H1 (cell line): ENCODE measurements at regions not wholly inside any gene's neighbourhood (a gene's known extent, or its start where the extent isn't known, plus 50 kb on each side); places are given as distances from the start of the nearest gene placed in this dataset.

Source experiments
- CTCF ChIA-PET: fragments of 300-600 bp; sonication (Branson Sonifier 250); formaldehyde crosslinking; loops from one replicate; lab custom pipeline; 2021; ENCODE audit not compliant: partially characterized antibody; lab: Charles Lee
- POLR2A ChIA-PET: fragments of 300-600 bp; sonication (Branson Sonifier 250); formaldehyde crosslinking; loops from one replicate; lab custom pipeline; 2021; ENCODE audit warnings: inconsistent platforms; ENCODE audit not compliant: partially characterized antibody; lab: Charles Lee
- DNase-seq, 2 experiments: peaks; one replicate each; pipeline versions ENCODE4 v3.0.0 to v3.0.0-alpha.2; 2010 to 2022; ENCODE audit warnings: low spot score in 2 of 2, low read depth in 1 of 2, mixed read lengths in 1 of 2
- FAIRE-seq: peaks from 2 replicates; lab custom pipeline; 2011; peaks lifted over from hg19 to GRCh38; lab: Jason Lieb, UNC
- H2AFZ ChIP-seq: 2 replicates; pipeline ENCODE4 v1.8.1; 2012; ENCODE audit warnings: low read length, inconsistent platforms
- H2AK5ac ChIP-seq: 2 replicates; pipeline ENCODE4 v1.6.1; 2013; ENCODE audit warnings: low read depth, low read length
- H2BK120ac ChIP-seq: replicated peaks from 2 replicates; pipeline ENCODE3; 2013; ENCODE audit warnings: low read depth, low read length, inconsistent platforms
- H2BK12ac ChIP-seq: 2 replicates; pipeline ENCODE4 v1.6.1; 2013; ENCODE audit warnings: low read depth, low read length
- H2BK15ac ChIP-seq: 2 replicates; pipeline ENCODE4 v1.6.1; 2013; ENCODE audit warnings: low read length
- H2BK20ac ChIP-seq: 2 replicates; pipeline ENCODE4 v1.6.1; 2013; ENCODE audit warnings: low read length
- H2BK5ac ChIP-seq: 2 replicates; pipeline ENCODE4 v1.6.1; 2013; ENCODE audit warnings: low read depth, low read length
- H3K14ac ChIP-seq: 2 replicates; pipeline ENCODE4 v1.6.1; 2013; ENCODE audit warnings: inconsistent platforms; ENCODE audit not compliant: insufficient read length
- H3K18ac ChIP-seq: 2 replicates; pipeline ENCODE4 v1.6.1; 2013; ENCODE audit warnings: low read length; ENCODE audit errors: extremely low read depth
- H3K23ac ChIP-seq: 2 replicates; pipeline ENCODE4 v1.6.1; 2013; ENCODE audit warnings: inconsistent platforms; ENCODE audit not compliant: insufficient read length
- H3K23me2 ChIP-seq: 2 replicates; pipeline ENCODE4 v1.6.1; 2013; ENCODE audit warnings: low read depth, low read length
- H3K27ac ChIP-seq: 2 replicates; pipeline ENCODE4 v1.6.1; 2011; ENCODE audit warnings: low read depth, low read length, inconsistent platforms
- H3K27me3 ChIP-seq, 4 experiments: replicated peaks in 1 of 4; 1 replicate in 1 of 4; 2 replicates in 3 of 4; pipeline versions ENCODE4 v1.6.1 to v1.8.1; 2011 to 2013; ENCODE audit warnings: low read length in 3 of 4, mild to moderate bottlenecking in 3 of 4, inconsistent platforms in 2 of 4, mixed read lengths in 2 of 4, moderate library complexity in 1 of 4; ENCODE audit not compliant: control insufficient read depth in 3 of 4, insufficient read depth in 3 of 4; ENCODE audit errors: extremely low read depth in 1 of 4
- H3K36me3 ChIP-seq, 4 experiments: 2 replicates each; pipeline versions ENCODE4 v1.6.1 to v1.8.1; 2011 to 2013; ENCODE audit warnings: mild to moderate bottlenecking in 4 of 4, low read length in 3 of 4, moderate library complexity in 2 of 4, control low read depth in 1 of 4, inconsistent platforms in 1 of 4; ENCODE audit not compliant: insufficient read depth in 4 of 4, control insufficient read depth in 2 of 4
- H3K4ac ChIP-seq: replicated peaks from 2 replicates; pipeline ENCODE3; 2013; ENCODE audit warnings: low read length, low read depth, mixed read lengths, inconsistent platforms; ENCODE audit not compliant: insufficient read length
- H3K4me1 ChIP-seq, 4 experiments: replicated peaks in 1 of 4; 1 replicate in 1 of 4; 2 replicates in 3 of 4; pipeline versions ENCODE4 v1.6.1 to v1.8.1; 2011 to 2013; ENCODE audit warnings: low read length in 3 of 4, inconsistent platforms in 2 of 4, mixed read lengths in 1 of 4; ENCODE audit not compliant: insufficient read depth in 4 of 4, control insufficient read depth in 3 of 4
- H3K4me2 ChIP-seq, 2 experiments: 2 replicates each; pipeline versions ENCODE4 v1.6.1 to v1.8.1; 2011 to 2013; ENCODE audit warnings: low read depth in 2 of 2, low read length in 2 of 2, control low read depth in 1 of 2, inconsistent platforms in 1 of 2, mild to moderate bottlenecking in 1 of 2; ENCODE audit not compliant: insufficient read depth in 1 of 2
- H3K4me3 ChIP-seq, 4 experiments: fragments of 200-600, 300-600 bp in 1 of 4; sonication (generic), shearing (Covaris generic), sonication (Bioruptor Twin) in 1 of 4; 2 replicates each; pipeline versions ENCODE4 v1.5.1 to v1.8.1; 2011 to 2016; ENCODE audit warnings: low read length in 4 of 4, low read depth in 3 of 4, control low read depth in 2 of 4, inconsistent platforms in 2 of 4, mild to moderate bottlenecking in 2 of 4, mixed read lengths in 1 of 4, moderate library complexity in 1 of 4; ENCODE audit not compliant: insufficient read depth in 2 of 4; ENCODE audit errors: extremely low read depth in 1 of 4
- H3K56ac ChIP-seq: replicated peaks from 2 replicates; pipeline ENCODE3; 2013; ENCODE audit warnings: low read depth, mild to moderate bottlenecking, mixed read lengths, low read length, inconsistent platforms; ENCODE audit not compliant: insufficient read length
- H3K79me1 ChIP-seq: 2 replicates; pipeline ENCODE4 v1.6.1; 2013; ENCODE audit warnings: low read depth, low read length, control low read depth
- H3K79me2 ChIP-seq, 2 experiments: 2 replicates each; pipeline versions ENCODE4 v1.6.1 to v1.8.1; 2012 to 2013; ENCODE audit warnings: low read length in 2 of 2, mild to moderate bottlenecking in 2 of 2, inconsistent platforms in 1 of 2; ENCODE audit not compliant: insufficient read depth in 2 of 2, control insufficient read depth in 1 of 2
- H3K9ac ChIP-seq, 4 experiments: replicated peaks in 1 of 4; 1 replicate in 1 of 4; 2 replicates in 3 of 4; pipeline versions ENCODE4 v1.6.1 to v1.8.1; 2011 to 2013; ENCODE audit warnings: low read depth in 3 of 4, low read length in 3 of 4, control low read depth in 2 of 4, mild to moderate bottlenecking in 2 of 4, moderate library complexity in 2 of 4, inconsistent platforms in 1 of 4; ENCODE audit errors: extremely low read depth in 1 of 4
- H3K9me3 ChIP-seq, 2 experiments: 2 replicates each; pipeline versions ENCODE4 v1.6.1 to v1.8.1; 2012 to 2013; ENCODE audit warnings: mild to moderate bottlenecking in 2 of 2, moderate library complexity in 2 of 2, control low read depth in 1 of 2, inconsistent platforms in 1 of 2, low read depth in 1 of 2, low read length in 1 of 2, mixed read lengths in 1 of 2; ENCODE audit not compliant: insufficient read depth in 2 of 2
- H4K20me1 ChIP-seq, 2 experiments: replicated peaks in 1 of 2; 2 replicates each; pipeline versions ENCODE3 to v1.8.1; 2011 to 2013; ENCODE audit warnings: inconsistent platforms in 2 of 2, low read length in 2 of 2, mild to moderate bottlenecking in 1 of 2; ENCODE audit not compliant: insufficient read depth in 2 of 2, control insufficient read depth in 1 of 2
- H4K5ac ChIP-seq: 2 replicates; pipeline ENCODE4 v1.6.1; 2013; ENCODE audit warnings: low read length, low read depth, mixed read lengths, inconsistent platforms; ENCODE audit not compliant: insufficient read length
- H4K8ac ChIP-seq: 2 replicates; pipeline ENCODE4 v1.8.0; 2013; ENCODE audit warnings: mild to moderate bottlenecking, moderate library complexity, low read length, inconsistent platforms; ENCODE audit not compliant: insufficient read depth; ENCODE audit errors: extremely low read depth
- H4K91ac ChIP-seq: replicated peaks from 2 replicates; pipeline ENCODE3; 2013; ENCODE audit warnings: low read length, mixed read lengths, inconsistent platforms; ENCODE audit not compliant: insufficient read length
- PHF8 ChIP-seq: fragments of 200-600 bp; sonication (generic); conservative IDR thresholded peaks from 2 replicates; pipeline ENCODE4 v1.7.1; 2012; ENCODE audit warnings: low read depth, mild to moderate bottlenecking, inconsistent platforms, low read length, moderate library complexity
- SIN3A ChIP-seq, 2 experiments: IDR thresholded peaks in 1 of 2; conservative IDR thresholded peaks in 1 of 2; 2 replicates each; pipeline ENCODE4 v1.6.1; 2011 to 2012; ENCODE audit warnings: low read length in 2 of 2, improper control_type of control experiment in 1 of 2, low read depth in 1 of 2, mild to moderate bottlenecking in 1 of 2
- WGBS, 2 experiments: shearing (Covaris generic) in 1 of 2; methylation state at CpG; one replicate each; pipeline versions ENCODE4 v1.1.6 to v1.1.7; 2013 to 2015; ENCODE audit warnings: low lambda C conversion rate in 2 of 2, mixed read lengths in 2 of 2, inconsistent platforms in 1 of 2, low coverage in 1 of 2, missing lambda C conversion rate in 1 of 2; ENCODE audit not compliant: insufficient replicate concordance in 2 of 2, insufficient coverage in 1 of 2, insufficient read length in 1 of 2; ENCODE audit errors: extremely low coverage in 1 of 2, missing lambda C conversion rate in 1 of 2; 5-methylcytosine and 5-hydroxymethylcytosine counted together
- TF ChIP-seq, protein P1 (sequence below), 3 experiments: IDR thresholded peaks; 1 replicate in 2 of 3; 2 replicates in 1 of 3; pipeline versions ENCODE4 v1.5.1 to v1.6.1; 2011; ENCODE audit warnings: low read length in 3 of 3, mild to moderate bottlenecking in 3 of 3, inconsistent platforms in 2 of 3, low read depth in 1 of 3, moderate library complexity in 1 of 3; ENCODE audit not compliant: insufficient read depth in 1 of 3; ENCODE audit errors: control extremely low read depth in 1 of 3

DNA sequence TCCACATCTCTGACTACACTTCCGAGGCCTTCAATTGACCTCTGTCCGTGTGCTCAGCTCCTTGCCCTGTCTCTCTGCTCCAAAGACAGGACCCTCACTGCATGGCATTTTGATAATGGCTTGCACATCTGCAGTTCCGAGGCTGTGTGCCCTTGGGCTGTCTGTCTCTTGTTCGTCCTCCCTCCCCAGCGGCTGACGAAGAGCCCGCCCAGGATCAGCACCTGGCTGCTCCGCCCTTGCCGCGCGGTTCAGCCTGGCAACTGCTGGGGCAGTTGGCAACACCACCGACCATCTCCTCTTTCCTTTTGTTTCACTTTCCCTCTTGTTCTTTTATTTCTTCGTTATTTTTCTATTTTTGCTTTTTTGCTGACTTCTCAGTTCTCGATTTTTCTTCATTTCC lies 270.4 kb downstream of the TEX29 start:
- TF ChIP-seq SIN3A (conservative IDR thresholded peaks at IDR 0.05 in 1 of 2, IDR thresholded peaks at IDR 0.05 in 1 of 2; ENCODE audit: low read depth in 1 of 2, low read length in 2 of 2) (no peak), PHF8 (no peak)
- TF ChIP-seq, protein P1, sequence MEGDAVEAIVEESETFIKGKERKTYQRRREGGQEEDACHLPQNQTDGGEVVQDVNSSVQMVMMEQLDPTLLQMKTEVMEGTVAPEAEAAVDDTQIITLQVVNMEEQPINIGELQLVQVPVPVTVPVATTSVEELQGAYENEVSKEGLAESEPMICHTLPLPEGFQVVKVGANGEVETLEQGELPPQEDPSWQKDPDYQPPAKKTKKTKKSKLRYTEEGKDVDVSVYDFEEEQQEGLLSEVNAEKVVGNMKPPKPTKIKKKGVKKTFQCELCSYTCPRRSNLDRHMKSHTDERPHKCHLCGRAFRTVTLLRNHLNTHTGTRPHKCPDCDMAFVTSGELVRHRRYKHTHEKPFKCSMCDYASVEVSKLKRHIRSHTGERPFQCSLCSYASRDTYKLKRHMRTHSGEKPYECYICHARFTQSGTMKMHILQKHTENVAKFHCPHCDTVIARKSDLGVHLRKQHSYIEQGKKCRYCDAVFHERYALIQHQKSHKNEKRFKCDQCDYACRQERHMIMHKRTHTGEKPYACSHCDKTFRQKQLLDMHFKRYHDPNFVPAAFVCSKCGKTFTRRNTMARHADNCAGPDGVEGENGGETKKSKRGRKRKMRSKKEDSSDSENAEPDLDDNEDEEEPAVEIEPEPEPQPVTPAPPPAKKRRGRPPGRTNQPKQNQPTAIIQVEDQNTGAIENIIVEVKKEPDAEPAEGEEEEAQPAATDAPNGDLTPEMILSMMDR (IDR thresholded peaks at IDR 0.05; ENCODE audit: control extremely low read depth in 1 of 3, insufficient read depth in 1 of 3, low read depth in 1 of 3, low read length in 3 of 3): no peak
- TF ChIP-seq, all 59 proteins: peak for 0
- no peak overlapping the region for H3K4me2 ChIP-seq
- no peak overlapping the region for H3K9ac ChIP-seq
- no peaks in the 10 kb centered on the region for H3K4me1 ChIP-seq
- no peaks in the 10 kb centered on the region for H3K27me3 ChIP-seq
- no peak overlapping the region for H3K18ac ChIP-seq
- no peak overlapping the region for H4K91ac ChIP-seq
- no peak overlapping the region for H3K4me3 ChIP-seq
- H3K27ac ChIP-seq: no peak overlapping the region
- no peak overlapping the region for H3K4ac ChIP-seq
- H3K23ac ChIP-seq: no peak overlapping the region
- H3K79me2 ChIP-seq: no peaks in the 10 kb centered on the region
- H3K56ac ChIP-seq: no peak overlapping the region
- peaks cover 4% of the 10 kb centered on the region; the same call in 1 of the 2 replicates for H3K23me2 ChIP-seq
- no peak overlapping the region for H2BK12ac ChIP-seq
- 86% methylated on average over 11 of the region's 14 CpGs; no CpG with 5 or more reads in 1 of the 2 experiments for WGBS, 2 experiments
- no peak overlapping the region for H4K5ac ChIP-seq
- no peak overlapping the region for H3K14ac ChIP-seq
- no peaks in the 10 kb centered on the region for H4K20me1 ChIP-seq
- ChIA-PET POLR2A (no interaction called here), CTCF (no interaction called here)
- FAIRE-seq (no peak), DNase-seq (no peak)
- H2BK120ac ChIP-seq: no peak overlapping the region
- no peak overlapping the region for H2BK5ac ChIP-seq
- H2BK20ac ChIP-seq: no peak overlapping the region
- H4K8ac ChIP-seq: no peak overlapping the region
- H2AFZ ChIP-seq: no peak overlapping the region
- H3K79me1 ChIP-seq: no peaks in the 10 kb centered on the region
- no peak overlapping the region for H2AK5ac ChIP-seq
- H2BK15ac ChIP-seq: no peak overlapping the region
- H3K9me3 ChIP-seq: peaks cover 0 to 8% of the 10 kb centered on the region in 2 experiments; a peak in 2 of 4 replicates
- no peaks in the 10 kb centered on the region for H3K36me3 ChIP-seq
